ENCODE measurements at regions not wholly inside any gene's neighbourhood (a gene's known extent, or its start where the extent isn't known, plus 50 kb on each side); places are given as distances from the start of the nearest gene placed in this dataset.
A peak's percentile ranks its signal among the peaks of the same experiment; 100 is the strongest.
"Not testable (repeated sequence)": the region's sequence is repeated elsewhere in the genome, so short reads cannot be mapped to it uniquely, and the experiment has no call there.

GRCh38 chr22:48497743-48498520 lies 1329.7 kb downstream of the BRD1 start:
- DNase-seq (ENCODE audit: low read depth in 4 of 4, low spot score in 3 of 4), result not testable (repeated sequence)

DNA sequence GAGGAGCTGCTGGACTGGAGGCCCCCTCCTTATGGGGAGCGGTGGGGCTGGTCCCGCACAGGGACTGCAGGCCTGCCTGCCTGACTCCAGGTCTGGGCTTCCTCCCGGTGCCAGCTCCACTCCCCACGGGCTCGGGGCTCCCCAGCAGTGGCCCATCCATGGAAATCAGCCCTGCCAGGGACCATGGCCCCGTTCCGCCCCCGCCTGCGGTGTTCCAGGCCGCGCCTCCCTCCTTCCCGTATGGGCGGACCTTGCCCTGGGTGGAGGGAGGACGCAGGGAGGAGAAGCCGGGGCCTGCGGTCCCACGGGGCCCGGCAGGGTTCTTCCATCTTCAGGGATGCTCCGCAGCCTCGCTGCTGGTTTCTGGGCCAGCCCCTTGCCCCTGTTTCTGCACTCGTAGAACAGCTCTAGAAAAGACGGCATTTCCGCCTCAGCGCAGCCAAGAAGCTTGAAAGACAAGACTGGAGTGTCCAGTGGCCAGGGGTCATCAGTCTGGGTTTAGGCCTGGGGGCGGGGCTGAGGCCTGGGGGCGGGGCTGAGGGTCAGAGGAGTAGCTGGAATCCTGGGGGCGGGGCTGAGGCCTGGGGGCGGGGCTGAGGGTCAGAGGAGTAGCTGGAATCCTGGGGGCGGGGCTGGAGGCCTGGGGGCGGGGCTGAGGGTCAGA lies 1330.6 kb downstream of the BRD1 start:
- DNase-seq (ENCODE audit: low read depth in 4 of 4, low spot score in 3 of 4), result no peak

DNA sequence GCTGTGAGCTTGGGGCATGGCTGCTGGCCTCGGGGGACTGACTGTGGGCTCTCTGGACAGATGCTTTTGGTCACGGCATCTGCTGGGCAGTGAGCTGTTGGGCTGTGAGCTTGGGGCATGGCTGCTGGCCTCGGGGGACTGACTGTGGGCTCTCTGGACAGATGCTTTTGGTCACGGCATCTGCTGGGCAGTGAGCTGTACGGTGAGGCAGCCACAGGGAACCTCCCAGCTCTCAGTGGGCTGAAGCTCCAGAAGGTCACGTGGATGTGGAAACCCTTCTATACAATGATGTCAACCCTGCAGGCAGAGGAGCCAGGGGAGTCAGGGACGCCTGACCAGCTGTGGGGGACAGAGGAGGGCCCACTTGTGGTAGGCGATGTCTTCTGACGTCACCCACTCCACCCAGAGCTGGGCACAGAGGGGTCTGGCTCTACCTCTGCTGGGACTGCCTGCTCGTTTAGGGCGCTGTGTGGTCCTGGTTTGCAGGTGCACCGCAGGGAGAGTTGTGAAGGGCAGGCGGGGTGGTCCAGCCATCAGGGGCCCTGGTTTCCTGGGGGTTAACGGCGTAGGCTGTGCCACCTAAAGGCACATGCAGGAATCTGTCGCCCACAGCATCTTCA lies 1331.3 kb downstream of the BRD1 start:
- no peak for DNase-seq (ENCODE audit: low read depth in 4 of 4, low spot score in 3 of 4)

- DNase-seq (ENCODE audit: low read depth in 4 of 4, low spot score in 3 of 4), result no peak
Observed at GRCh38 chr22:48495751-48496080, 1332.0 kb downstream of the BRD1 start.

DNA sequence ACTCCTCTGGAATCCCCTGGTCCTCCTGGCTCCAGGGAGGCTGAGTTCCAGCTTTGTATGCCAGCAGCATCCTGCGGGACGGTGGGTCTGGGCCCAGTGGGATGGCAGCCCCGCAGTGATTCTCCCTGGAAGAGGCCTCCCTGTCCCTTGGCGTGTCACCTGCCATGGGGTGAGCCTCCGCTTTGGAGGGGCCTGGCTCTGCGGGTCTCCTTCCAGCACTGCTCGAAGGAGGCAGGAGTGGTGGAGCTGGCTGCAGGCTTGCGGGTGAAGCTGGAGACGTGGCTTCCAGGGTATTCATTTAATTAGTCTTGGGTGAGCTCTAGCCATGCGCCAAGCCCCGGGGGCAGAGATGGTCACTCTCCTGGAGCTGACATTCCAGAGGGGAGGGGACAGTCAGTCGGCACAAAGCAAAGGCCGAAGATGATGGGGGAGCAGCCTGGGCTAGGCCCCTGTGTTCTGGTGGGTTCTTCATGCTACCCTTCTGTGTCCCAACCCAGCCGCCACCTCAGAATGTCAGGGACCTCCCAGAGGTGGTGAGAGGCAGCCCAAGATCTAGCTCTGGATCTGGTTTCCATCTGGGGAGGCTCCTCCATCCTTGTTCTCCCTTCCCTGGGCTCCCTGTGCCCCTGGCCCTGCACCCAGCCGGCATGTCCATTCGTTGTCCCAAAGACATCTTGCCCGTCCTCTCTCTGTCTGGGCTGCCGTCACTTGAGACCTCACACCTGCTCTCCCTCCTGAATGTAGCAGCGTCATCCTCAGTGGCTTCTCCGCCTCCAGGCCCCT lies 1332.5 kb downstream of the BRD1 start:
- DNase-seq (ENCODE audit: low read depth in 4 of 4, low spot score in 3 of 4), result no peak

GRCh38 chr22:48494256-48494967 lies 1333.3 kb downstream of the BRD1 start:
- DNase-seq (ENCODE audit: low read depth in 4 of 4, low spot score in 3 of 4), result no peak

GRCh38 chr22:48493733-48494132 lies 1333.9 kb downstream of the BRD1 start:
- DNase-seq (ENCODE audit: low read depth in 4 of 4, low spot score in 3 of 4), result no peak

DNA sequence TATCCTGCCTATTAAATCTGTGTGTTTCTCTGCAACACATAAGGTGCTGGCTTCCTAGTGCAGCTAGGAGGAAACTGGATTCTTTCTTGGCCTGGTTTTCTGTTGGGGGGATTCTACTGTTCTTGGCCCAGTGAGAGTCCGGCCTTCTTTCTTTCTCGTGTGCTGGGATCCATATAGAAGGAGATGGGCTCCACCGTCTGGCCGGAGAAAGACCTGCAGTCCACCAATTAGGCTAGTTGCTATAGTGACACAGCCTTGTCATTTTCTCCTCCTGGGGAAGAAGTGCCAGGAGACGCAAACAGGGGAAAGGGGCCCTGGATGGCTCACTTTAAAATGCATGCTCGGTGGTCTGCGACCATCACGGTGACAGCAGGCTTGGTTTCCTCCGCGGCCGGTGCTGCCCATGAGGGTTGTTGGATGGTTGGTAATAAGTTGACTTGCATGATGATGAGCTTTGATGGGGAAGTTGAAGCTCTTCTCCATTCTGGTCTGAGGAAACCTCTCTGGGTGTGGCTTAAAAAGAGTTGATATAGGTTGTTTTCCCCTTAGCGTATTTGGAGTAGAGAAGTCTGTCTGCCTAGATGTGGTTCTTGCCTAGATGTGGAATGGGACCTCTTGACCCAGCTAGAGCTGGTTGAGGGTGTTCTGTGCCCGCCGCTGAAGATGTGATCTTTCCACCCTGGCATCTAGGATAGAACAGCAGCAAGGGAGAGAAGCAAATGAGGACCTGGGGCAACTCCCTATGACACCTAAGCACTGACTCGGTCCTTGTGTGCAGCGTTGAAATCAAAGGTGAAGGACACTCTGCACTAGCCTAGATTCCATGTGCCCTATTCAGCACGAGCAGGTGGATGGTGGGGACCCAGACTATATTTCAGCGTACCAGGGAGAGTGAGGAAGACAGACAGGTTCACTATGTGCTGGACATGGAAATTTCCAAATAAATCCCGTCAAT lies 1335.0 kb downstream of the BRD1 start:
- DNase-seq (ENCODE audit: low read depth in 4 of 4, low spot score in 3 of 4), result peak; percentile 55 to 71 (median 64)

GRCh38 chr22:48491451-48491941 lies 1336.2 kb downstream of the BRD1 start:
- DNase-seq (ENCODE audit: low read depth in 4 of 4, low spot score in 3 of 4), result no peak

DNA sequence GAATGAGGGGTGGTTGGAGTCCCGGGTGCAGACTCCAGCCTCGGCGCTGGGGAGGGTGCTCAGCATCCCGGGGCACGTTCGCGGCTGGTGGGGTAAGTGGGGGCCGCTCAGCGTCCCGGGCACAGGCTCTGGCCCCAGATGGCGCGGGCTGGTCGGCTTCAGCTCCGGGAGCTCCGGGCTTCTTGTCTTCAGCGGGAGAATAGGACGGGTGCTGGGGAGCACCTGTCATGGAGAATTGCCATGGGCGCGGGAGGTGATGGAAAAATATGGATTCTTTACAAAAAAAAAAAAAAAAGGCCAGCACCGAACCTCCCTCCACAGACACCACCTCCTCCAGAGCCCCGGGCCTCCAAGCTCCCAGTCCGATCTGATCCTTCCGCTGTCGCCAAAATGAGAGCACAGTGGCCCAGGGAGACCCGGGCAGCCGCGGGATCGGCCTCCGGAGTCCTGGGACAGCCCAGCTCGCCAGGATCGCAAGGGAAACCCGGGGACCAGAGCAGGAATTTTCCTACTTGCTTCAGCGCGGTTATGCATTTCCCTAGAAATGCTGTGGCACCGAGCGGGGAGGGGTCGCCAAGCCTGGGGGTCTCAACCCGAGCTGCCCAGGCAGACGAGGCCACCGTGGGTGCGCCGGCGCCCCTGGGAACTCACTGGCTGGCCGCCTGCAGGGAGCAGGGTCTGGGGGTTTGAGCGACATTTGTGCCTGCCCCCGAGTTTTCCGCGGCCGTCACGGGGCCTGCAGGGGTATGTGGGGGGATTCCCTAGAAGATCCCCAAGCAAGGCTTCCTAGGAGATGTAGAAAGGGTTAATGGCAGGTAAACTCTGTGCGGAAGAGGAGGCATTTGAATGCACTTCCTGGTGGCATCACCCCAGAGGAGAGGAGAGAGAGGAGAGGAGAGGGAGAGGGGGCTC lies 1336.9 kb downstream of the BRD1 start:
- DNase-seq (ENCODE audit: low read depth in 4 of 4, low spot score in 3 of 4), result no peak

DNA sequence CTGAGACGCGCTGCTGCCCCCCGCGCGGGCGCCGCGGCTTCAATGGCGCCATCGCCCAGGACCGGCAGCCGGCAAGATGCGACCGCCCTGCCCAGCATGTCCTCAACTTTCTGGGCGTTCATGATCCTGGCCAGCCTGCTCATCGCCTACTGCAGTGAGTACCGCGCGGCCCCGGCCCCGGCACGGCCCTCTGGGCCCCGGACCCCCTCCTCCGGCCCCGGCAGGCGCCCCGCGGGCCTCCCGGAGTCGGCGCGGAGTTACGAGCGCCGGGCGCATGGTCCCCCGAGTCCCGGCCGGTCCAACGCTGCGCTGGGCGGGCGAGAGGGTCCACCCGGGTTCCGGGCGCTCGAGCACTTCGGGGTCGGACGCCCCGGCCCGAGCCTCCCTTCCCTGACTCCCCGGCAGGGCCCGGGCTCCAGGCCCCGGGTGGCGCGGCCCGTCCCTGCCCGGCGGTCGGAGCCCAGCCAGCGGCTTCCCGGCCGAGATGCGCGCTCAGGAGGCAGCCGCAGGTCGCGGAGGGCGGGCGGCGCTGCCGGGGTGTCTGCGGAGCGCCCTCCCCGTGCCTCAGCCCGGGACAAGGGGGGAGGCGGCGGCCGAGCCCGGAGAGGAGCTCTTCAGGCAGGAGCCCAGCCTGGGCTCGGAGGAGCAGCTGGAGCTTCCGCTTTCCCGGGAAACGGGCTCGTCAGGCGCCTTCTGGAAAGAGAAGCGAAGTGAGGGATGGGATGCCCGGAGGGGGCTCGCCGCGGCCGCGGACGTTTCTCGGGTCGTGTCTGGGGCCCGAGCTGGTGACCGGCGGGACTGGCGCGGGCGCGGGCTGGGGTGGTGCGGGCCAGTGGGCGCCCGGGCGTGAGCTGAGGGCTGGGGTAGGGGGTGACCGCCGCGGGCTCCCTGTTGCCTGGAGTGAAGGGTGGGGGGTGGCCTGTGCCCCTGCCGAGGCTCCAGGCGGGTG lies 1337.8 kb downstream of the BRD1 start:
- no peak for DNase-seq (ENCODE audit: low read depth in 4 of 4, low spot score in 3 of 4)

DNA sequence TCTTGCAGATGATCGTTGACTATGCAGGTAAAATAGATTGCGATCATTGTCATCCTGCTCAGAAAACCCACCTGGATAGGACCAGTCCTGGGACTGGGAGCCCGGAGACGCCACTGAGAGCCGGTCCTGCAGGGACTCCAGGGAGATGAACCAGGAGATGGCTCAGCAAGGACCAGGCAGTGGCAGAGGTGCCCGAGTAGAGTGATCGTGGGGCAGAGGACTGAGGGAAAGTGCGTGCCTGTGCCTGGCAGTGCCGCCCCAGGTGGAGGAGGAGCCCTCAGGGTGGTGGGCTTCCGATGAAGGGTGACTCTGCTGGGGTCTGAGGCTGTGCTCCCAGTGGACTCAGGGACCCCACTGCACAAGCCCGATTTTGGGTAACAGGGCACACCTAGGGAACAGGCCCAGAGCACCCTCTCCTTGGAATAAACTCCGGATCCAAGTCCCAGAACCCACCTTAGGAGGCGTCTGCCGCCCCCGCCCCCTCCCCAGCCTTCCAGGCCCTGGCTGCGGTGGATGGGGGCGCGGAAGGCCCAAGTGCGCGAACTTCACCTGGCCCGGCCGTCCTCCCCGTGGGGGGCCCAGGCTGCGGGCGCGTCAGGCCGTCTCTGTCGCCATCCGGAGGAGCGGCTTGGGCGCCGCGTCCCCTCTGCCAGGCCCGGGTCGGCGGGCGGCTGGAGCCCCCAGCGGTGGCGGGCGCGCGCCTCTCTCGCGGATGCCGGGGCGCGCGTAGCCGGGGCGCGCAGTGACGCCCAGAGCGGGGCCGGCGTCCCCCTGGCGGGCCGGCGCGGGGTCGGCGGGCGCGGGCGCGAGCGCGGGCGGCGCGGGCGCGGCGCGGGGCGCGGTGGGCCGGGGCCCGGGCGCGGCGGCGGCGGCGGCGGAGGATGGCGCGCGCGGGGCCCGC lies 1338.8 kb downstream of the BRD1 start:
- DNase-seq (ENCODE audit: low read depth in 4 of 4, low spot score in 3 of 4), result no peak

GRCh38 chr22:48488149-48488551 lies 1339.5 kb downstream of the BRD1 start:
- no peak for DNase-seq (ENCODE audit: low read depth in 4 of 4, low spot score in 3 of 4)

GRCh38 chr22:48486558-48486957 lies 1341.1 kb downstream of the BRD1 start:
- DNase-seq (ENCODE audit: low read depth in 4 of 4, low spot score in 3 of 4), result no peak

DNA sequence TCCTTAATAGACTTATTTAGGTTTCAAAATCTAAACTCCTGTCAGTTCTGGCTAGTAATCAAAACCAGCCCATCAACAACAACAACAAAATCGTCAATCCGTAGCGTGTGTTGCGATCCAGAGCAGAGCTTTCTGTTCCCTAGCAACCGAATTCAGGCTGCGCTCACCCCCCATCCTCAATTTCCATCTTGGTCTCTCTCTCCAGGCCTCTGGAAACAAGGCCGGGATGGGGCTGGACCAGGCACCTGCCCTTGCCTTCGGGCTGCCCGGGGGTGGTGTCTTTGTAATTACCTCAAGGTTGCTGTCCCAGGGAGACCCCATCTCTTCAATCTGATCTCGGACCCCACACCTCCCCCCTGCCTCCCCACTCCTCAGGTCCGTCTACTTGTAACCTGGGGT lies 1341.5 kb downstream of the BRD1 start:
- DNase-seq (ENCODE audit: low read depth in 4 of 4, low spot score in 3 of 4), result no peak
